Lung (tissue), 11 donors: ENCODE measurements at regions not wholly inside any gene's neighbourhood (a gene's known extent, or its start where the extent isn't known, plus 50 kb on each side); places are given as distances from the start of the nearest gene placed in this dataset.

ENCODE experiments used
- ATAC-seq: fragments of 200-7000 bp; cut with Tn5 transposase; one replicate; pipeline ENCODE4 v1.9.1; 2020; ENCODE audit warnings: moderate number of reproducible peaks; ENCODE audit not compliant: insufficient read depth, low FRiP score
- DNase-seq, 3 donors: peaks; one replicate each; pipeline ENCODE4 v3.0.0-alpha.2; 2013 to 2017
- H3K27ac ChIP-seq, 2 donors: one replicate each; pipeline ENCODE4 v1.5.1; 2013; ENCODE audit warnings: mild to moderate bottlenecking in 2 of 2, moderate library complexity in 2 of 2, control low read depth in 1 of 2, inconsistent platforms in 1 of 2, low read depth in 1 of 2, low read length in 1 of 2
- H3K27me3 ChIP-seq, 3 donors: one replicate each; pipeline ENCODE4 v1.5.1; 2013; ENCODE audit warnings: low read length in 2 of 3; ENCODE audit not compliant: control insufficient read depth in 3 of 3, insufficient read depth in 3 of 3
- H3K36me3 ChIP-seq, 4 donors: one replicate each; pipeline ENCODE4 v1.5.1; 2013; ENCODE audit warnings: low read length in 4 of 4, mild to moderate bottlenecking in 1 of 4, moderate library complexity in 1 of 4; ENCODE audit not compliant: control insufficient read depth in 4 of 4, insufficient read depth in 4 of 4
- H3K4me1 ChIP-seq, 5 donors: one replicate each; pipeline ENCODE4 v1.5.1; 2013; ENCODE audit warnings: low read length in 5 of 5, mild to moderate bottlenecking in 2 of 5, moderate library complexity in 1 of 5; ENCODE audit not compliant: control insufficient read depth in 5 of 5, insufficient read depth in 5 of 5
- H3K4me3 ChIP-seq: one replicate; pipeline ENCODE4 v1.5.1; 2013; ENCODE audit warnings: mild to moderate bottlenecking, control low read depth, moderate library complexity
- H3K9ac ChIP-seq, 2 donors: one replicate each; pipeline ENCODE4 v1.5.1; 2013; ENCODE audit warnings: low read length in 2 of 2, control low read depth in 1 of 2; ENCODE audit not compliant: insufficient read depth in 1 of 2
- H3K9me3 ChIP-seq, 4 donors: one replicate each; pipeline ENCODE4 v1.5.1; 2013; ENCODE audit warnings: low read length in 3 of 4, mild to moderate bottlenecking in 1 of 4, moderate library complexity in 1 of 4; ENCODE audit not compliant: control insufficient read depth in 4 of 4, insufficient read depth in 3 of 4
- CTCF ChIP-seq: IDR thresholded peaks from 2 replicates; pipeline ENCODE4 v1.5.1; 2012; ENCODE audit warnings: mild to moderate bottlenecking; ENCODE audit errors: control extremely low read depth, extremely low read depth
- WGBS, 2 donors: extraction: QIAGEN DNeasy Blood & Tissue Kit; methylation state at CpG; one replicate each; pipeline ENCODE4 v1.1.7; 2013; 5-methylcytosine and 5-hydroxymethylcytosine counted together
- donor health status: control.
- donor health status: control.
- donor health status: Bipolar disorder and iron deficiency.
- donor health status: healthy.
- donor health status: DM: yes; HTN: yes; CAD: no.

GRCh38 chr7:157475095-157475494 is 138.3 kb downstream of the DNAJB6 start:
- Histone ChIP-seq H3K27ac (no peak overlapping the region), H3K9me3 (peaks cover 0 to 7% (median 0%) of the 10 kb centered on the region in 4 donors), H3K4me1 (no peaks in the 10 kb centered on the region), H3K4me3 (no peak overlapping the region), H3K27me3 (no peaks in the 10 kb centered on the region), H3K9ac (no peak overlapping the region), H3K36me3 (no peaks in the 10 kb centered on the region)
- DNase-seq (no peak), ATAC-seq (no peak)
- no peak for TF ChIP-seq CTCF
- WGBS, 2 donors, result 68 to 69% methylated on average over 6 of the region's 6 CpGs

- DNase-seq, result peak in 1 of 3 donors; percentile 0
- Histone ChIP-seq H3K36me3 (no peaks in the 10 kb centered on the region), H3K4me3 (no peak overlapping the region), H3K9ac (no peak overlapping the region), H3K27me3 (no peaks in the 10 kb centered on the region), H3K27ac (no peak overlapping the region), H3K9me3 (peaks cover 0 to 7% (median 0%) of the 10 kb centered on the region in 4 donors), H3K4me1 (no peaks in the 10 kb centered on the region)
- no peak for TF ChIP-seq CTCF
- ATAC-seq, result no peak
- WGBS, 2 donors, result 86 to 87% methylated on average over 10 of the region's 10 CpGs
Measured at GRCh38 chr7:157475601-157476000, 138.8 kb downstream of the DNAJB6 start.

GRCh38 chr7:157476201-157476600 is 139.4 kb downstream of the DNAJB6 start:
- 72 to 82% methylated on average over 8 of the region's 8 CpGs for WGBS, 2 donors
- H3K4me3 ChIP-seq, result no peak overlapping the region
- H3K4me1 ChIP-seq, result no peaks in the 10 kb centered on the region
- TF ChIP-seq CTCF, result no peak
- no peak overlapping the region for H3K27ac ChIP-seq
- peaks cover 0 to 7% (median 0%) of the 10 kb centered on the region in 4 donors for H3K9me3 ChIP-seq
- H3K9ac ChIP-seq, result no peak overlapping the region
- no peaks in the 10 kb centered on the region for H3K36me3 ChIP-seq
- H3K27me3 ChIP-seq, result no peaks in the 10 kb centered on the region
- ATAC-seq (no peak), DNase-seq (peak in 1 of 3 donors; percentile 1)
